HL-60 (cell line): ENCODE measurements at regions not wholly inside any gene's neighbourhood (a gene's known extent, or its start where the extent isn't known, plus 50 kb on each side); places are given as distances from the start of the nearest gene placed in this dataset.

Source experiments
- DNase-seq, 2 experiments: peaks; one replicate each; pipeline ENCODE4 v3.0.0-alpha.2; 2010 to 2020; ENCODE audit warnings: low read depth in 1 of 2, low spot score in 1 of 2
- H3K27ac ChIP-seq: fragments of 250-450 bp; sonication (Bioruptor Pico); replicated peaks from 2 replicates; pipeline ENCODE4 v1.5.1; 2020; ENCODE audit warnings: mild to moderate bottlenecking, moderate library complexity
- H3K27me3 ChIP-seq: fragments of 250-450 bp; sonication (Bioruptor Pico); 2 replicates; pipeline ENCODE4 v1.5.1; 2021; ENCODE audit warnings: mild to moderate bottlenecking, moderate library complexity; ENCODE audit not compliant: insufficient read depth, poor library complexity, severe bottlenecking
- H3K4me3 ChIP-seq: replicated peaks from 2 replicates; pipeline ENCODE4 v1.5.1; 2011; ENCODE audit warnings: mild to moderate bottlenecking, control low read depth, low read length; ENCODE audit not compliant: insufficient read depth
- GABPA ChIP-seq: IDR thresholded peaks from 2 replicates; pipeline ENCODE4 v1.6.1; 2012; ENCODE audit warnings: low read depth
- POLR2AphosphoS5 ChIP-seq: IDR thresholded peaks from 2 replicates; pipeline ENCODE4 v1.6.1; 2012; ENCODE audit warnings: low read depth
- REST ChIP-seq: IDR thresholded peaks from 2 replicates; pipeline ENCODE4 v1.6.1; 2012; ENCODE audit warnings: low read depth; ENCODE audit not compliant: insufficient replicate concordance
- SPI1 ChIP-seq: IDR thresholded peaks from 2 replicates; pipeline ENCODE4 v1.6.1; 2012; ENCODE audit warnings: low read depth, mild to moderate bottlenecking, borderline replicate concordance
- TF ChIP-seq, protein P1 (sequence below): IDR thresholded peaks from one replicate; pipeline ENCODE4 v1.5.1; 2011; ENCODE audit warnings: low read length, control low read depth, inconsistent platforms; ENCODE audit not compliant: insufficient read depth

DNA sequence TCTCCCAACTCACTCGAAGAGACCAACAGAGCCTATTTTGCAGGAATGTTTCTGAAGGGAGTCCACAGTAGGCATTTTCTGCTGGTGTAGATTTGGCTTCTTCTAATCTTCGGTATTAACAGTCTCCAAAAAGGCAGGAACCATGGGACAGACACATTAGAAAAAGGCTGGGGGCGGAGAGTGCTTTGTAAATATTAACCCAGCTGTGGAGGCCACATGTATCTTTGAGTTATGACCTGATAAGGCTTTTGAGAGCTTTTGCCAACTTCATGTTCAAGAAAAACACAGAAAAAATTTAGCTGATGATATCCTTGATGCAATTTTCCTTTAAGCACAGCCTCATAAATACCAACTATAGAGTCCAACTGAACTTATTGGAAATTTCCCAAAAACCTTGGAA, 119.4 kb upstream of the TSHZ2 start:
- Histone ChIP-seq H3K27ac (no peak overlapping the region), H3K27me3 (no peaks in the 10 kb centered on the region), H3K4me3 (no peak overlapping the region)
- TF ChIP-seq SPI1: no peak
- TF ChIP-seq REST: no peak
- TF ChIP-seq GABPA: no peak
- TF ChIP-seq, protein P1, sequence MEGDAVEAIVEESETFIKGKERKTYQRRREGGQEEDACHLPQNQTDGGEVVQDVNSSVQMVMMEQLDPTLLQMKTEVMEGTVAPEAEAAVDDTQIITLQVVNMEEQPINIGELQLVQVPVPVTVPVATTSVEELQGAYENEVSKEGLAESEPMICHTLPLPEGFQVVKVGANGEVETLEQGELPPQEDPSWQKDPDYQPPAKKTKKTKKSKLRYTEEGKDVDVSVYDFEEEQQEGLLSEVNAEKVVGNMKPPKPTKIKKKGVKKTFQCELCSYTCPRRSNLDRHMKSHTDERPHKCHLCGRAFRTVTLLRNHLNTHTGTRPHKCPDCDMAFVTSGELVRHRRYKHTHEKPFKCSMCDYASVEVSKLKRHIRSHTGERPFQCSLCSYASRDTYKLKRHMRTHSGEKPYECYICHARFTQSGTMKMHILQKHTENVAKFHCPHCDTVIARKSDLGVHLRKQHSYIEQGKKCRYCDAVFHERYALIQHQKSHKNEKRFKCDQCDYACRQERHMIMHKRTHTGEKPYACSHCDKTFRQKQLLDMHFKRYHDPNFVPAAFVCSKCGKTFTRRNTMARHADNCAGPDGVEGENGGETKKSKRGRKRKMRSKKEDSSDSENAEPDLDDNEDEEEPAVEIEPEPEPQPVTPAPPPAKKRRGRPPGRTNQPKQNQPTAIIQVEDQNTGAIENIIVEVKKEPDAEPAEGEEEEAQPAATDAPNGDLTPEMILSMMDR: no peak
- TF ChIP-seq POLR2AphosphoS5: no peak
- no peak for DNase-seq

GRCh38 chr20:52847731-52848359, 124.3 kb upstream of the TSHZ2 start:
- no peak overlapping the region for H3K4me3 ChIP-seq
- H3K27ac ChIP-seq: no peak overlapping the region
- H3K27me3 ChIP-seq: no peaks in the 10 kb centered on the region
- no peak for DNase-seq
- TF ChIP-seq REST (no peak), SPI1 (no peak), POLR2AphosphoS5 (no peak), GABPA (no peak)
- TF ChIP-seq, protein P1: no peak

- no peak overlapping the region for H3K27ac ChIP-seq
- no peaks in the 10 kb centered on the region for H3K27me3 ChIP-seq
- no peak for DNase-seq
- no peak overlapping the region for H3K4me3 ChIP-seq
- TF ChIP-seq SPI1: no peak
- no peak for TF ChIP-seq GABPA
- TF ChIP-seq, protein P1: no peak
- no peak for TF ChIP-seq POLR2AphosphoS5
- no peak for TF ChIP-seq REST
Measured at GRCh38 chr20:52847029-52847660, 125.0 kb upstream of the TSHZ2 start.
